Left ventricle myocardium inferior (tissue), 1 donor: ENCODE measurements at regions not wholly inside any gene's neighbourhood (a gene's known extent, or its start where the extent isn't known, plus 50 kb on each side); places are given as distances from the start of the nearest gene placed in this dataset.

Source experiments
- DNase-seq: peaks from one replicate; pipeline ENCODE4 v3.0.0-alpha.2; 2020
- H3K27ac ChIP-seq: fragments of 200-600 bp; replicated peaks from 2 replicates; pipeline ENCODE4 v1.8.0; 2021
- H3K27me3 ChIP-seq: fragments of 200-600 bp; 2 replicates; pipeline ENCODE4 v1.8.0; 2021; ENCODE audit warnings: low read depth
- H3K36me3 ChIP-seq: fragments of 200-600 bp; 2 replicates; pipeline ENCODE4 v1.8.0; 2021
- H3K4me1 ChIP-seq: fragments of 200-600 bp; 2 replicates; pipeline ENCODE4 v1.8.0; 2021
- H3K4me3 ChIP-seq: fragments of 200-600 bp; 2 replicates; pipeline ENCODE4 v1.8.0; 2021; ENCODE audit warnings: mild to moderate bottlenecking, moderate library complexity
- H3K9me3 ChIP-seq: fragments of 200-600 bp; replicated peaks from 2 replicates; pipeline ENCODE4 v1.8.0; 2021
- intact Hi-C: fragments of 100-400 bp; cut with micrococcal nuclease; formaldehyde crosslinking; loops from one replicate; pipeline ENCODE4 v1.11.0; 2022
- TF ChIP-seq, protein P1 (sequence below): fragments of 200-600 bp; IDR thresholded peaks from 2 replicates; pipeline ENCODE4 v1.8.0; 2021; ENCODE audit warnings: antibody characterized with exemption, mild to moderate bottlenecking, borderline replicate concordance
- donor health status: DM: no; HTN: yes; CAD: no; lungs with severe emphysema.

GRCh38 chr20:53814060-53814459, 220.4 kb upstream of the ZNF217 start:
- Histone ChIP-seq H3K4me3 (no peak overlapping the region), H3K9me3 (peaks cover 9% of the 10 kb centered on the region), H3K27ac (no peak overlapping the region), H3K36me3 (no peaks in the 10 kb centered on the region), H3K27me3 (no peaks in the 10 kb centered on the region), H3K4me1 (no peaks in the 10 kb centered on the region)
- TF ChIP-seq, protein P1, sequence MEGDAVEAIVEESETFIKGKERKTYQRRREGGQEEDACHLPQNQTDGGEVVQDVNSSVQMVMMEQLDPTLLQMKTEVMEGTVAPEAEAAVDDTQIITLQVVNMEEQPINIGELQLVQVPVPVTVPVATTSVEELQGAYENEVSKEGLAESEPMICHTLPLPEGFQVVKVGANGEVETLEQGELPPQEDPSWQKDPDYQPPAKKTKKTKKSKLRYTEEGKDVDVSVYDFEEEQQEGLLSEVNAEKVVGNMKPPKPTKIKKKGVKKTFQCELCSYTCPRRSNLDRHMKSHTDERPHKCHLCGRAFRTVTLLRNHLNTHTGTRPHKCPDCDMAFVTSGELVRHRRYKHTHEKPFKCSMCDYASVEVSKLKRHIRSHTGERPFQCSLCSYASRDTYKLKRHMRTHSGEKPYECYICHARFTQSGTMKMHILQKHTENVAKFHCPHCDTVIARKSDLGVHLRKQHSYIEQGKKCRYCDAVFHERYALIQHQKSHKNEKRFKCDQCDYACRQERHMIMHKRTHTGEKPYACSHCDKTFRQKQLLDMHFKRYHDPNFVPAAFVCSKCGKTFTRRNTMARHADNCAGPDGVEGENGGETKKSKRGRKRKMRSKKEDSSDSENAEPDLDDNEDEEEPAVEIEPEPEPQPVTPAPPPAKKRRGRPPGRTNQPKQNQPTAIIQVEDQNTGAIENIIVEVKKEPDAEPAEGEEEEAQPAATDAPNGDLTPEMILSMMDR = no peak
- intact Hi-C loops = no loop called here
- no peak for DNase-seq

GRCh38 chr20:53813636-53814035, 220.0 kb upstream of the ZNF217 start:
- TF ChIP-seq, protein P1 = no peak
- Histone ChIP-seq H3K27me3 (no peaks in the 10 kb centered on the region), H3K9me3 (peaks cover 5% of the 10 kb centered on the region), H3K27ac (no peak overlapping the region), H3K36me3 (no peaks in the 10 kb centered on the region), H3K4me1 (no peaks in the 10 kb centered on the region), H3K4me3 (no peak overlapping the region)
- intact Hi-C loops = no loop called here
- no peak for DNase-seq

DNA sequence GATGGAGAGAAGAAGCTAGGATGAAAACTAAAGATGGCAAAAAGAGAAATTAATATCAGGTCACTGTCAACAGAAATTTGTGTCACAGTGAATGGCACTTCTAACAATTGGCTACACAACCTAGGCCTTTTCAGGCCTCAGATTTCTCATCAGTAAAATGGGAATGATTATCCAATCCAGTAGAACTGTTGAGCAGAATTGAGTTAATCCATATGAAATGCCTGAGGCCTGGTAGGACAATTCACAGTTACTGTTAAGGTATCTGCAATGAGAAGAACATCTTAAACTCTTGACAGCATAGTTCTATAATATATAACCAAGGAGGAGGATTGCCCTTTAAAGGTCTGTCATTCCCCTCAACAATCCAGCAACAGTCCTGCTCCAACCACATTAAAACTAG, 217.9 kb upstream of the ZNF217 start:
- DNase-seq = no peak
- intact Hi-C loops = no loop called here
- TF ChIP-seq, protein P1 = no peak
- Histone ChIP-seq H3K9me3 (no peaks in the 10 kb centered on the region), H3K4me1 (no peaks in the 10 kb centered on the region), H3K27ac (no peak overlapping the region), H3K36me3 (no peaks in the 10 kb centered on the region), H3K4me3 (no peak overlapping the region), H3K27me3 (no peaks in the 10 kb centered on the region)

- Histone ChIP-seq H3K27me3 (no peaks in the 10 kb centered on the region), H3K4me1 (no peaks in the 10 kb centered on the region), H3K4me3 (no peak overlapping the region), H3K9me3 (no peaks in the 10 kb centered on the region), H3K27ac (no peak overlapping the region), H3K36me3 (no peaks in the 10 kb centered on the region)
- intact Hi-C loops = no loop called here
- no peak for DNase-seq
- TF ChIP-seq, protein P1 = no peak
Measured at GRCh38 chr20:53810661-53811355, 217.2 kb upstream of the ZNF217 start.

DNA sequence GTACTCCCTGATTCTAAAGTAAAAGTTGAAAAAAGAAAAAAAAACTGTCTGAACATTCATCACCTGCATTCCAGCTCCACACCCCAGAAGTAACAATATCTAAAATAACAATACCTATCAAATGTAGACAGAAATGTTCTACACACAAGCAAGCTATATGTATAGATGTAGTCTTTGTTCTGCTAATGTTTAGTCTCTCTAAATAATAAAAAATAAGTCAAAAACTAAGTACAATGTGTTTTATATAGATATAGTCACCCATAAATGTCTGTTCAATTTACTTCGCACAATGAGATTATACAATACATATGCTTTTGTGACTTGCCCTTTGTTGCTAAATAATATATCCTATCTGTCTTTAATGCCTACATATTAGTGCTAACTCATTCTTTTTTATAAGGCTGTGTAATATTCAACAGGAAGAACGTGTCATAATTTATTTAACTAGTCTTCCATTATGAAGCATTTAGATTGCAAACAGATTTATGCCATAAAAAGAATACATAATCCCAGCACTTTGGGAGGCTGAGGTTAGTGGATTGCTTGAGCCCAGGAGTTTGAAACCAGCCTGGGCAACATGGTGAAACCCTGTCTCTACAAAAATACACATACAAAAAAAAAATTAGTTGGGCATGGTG, 216.2 kb upstream of the ZNF217 start:
- Histone ChIP-seq H3K4me1 (no peaks in the 10 kb centered on the region), H3K9me3 (no peaks in the 10 kb centered on the region), H3K4me3 (no peak overlapping the region), H3K27ac (no peak overlapping the region), H3K36me3 (no peaks in the 10 kb centered on the region), H3K27me3 (no peaks in the 10 kb centered on the region)
- TF ChIP-seq, protein P1 = no peak
- no peak for DNase-seq
- intact Hi-C loops = no loop called here
